ENCODE measurements at regions not wholly inside any gene's neighbourhood (a gene's known extent, or its start where the extent isn't known, plus 50 kb on each side); places are given as distances from the start of the nearest gene placed in this dataset.
"Not testable (repeated sequence)": the region's sequence is repeated elsewhere in the genome, so short reads cannot be mapped to it uniquely, and the experiment has no call there.

GRCh38 chrX:122135070-122135469, 1049.0 kb upstream of the GRIA3 start:
- H3K27ac Mint-ChIP-seq, result no peak overlapping the region
- H3K4me1 Mint-ChIP-seq, result no peaks in the 10 kb centered on the region
- peaks cover 3% of the 10 kb centered on the region for H3K9me3 Mint-ChIP-seq
- H3K27me3 Mint-ChIP-seq, result no peaks in the 10 kb centered on the region
- no peaks in the 10 kb centered on the region for H3K36me3 Mint-ChIP-seq (ENCODE audit: low read depth)
- H3K4me3 Mint-ChIP-seq, result no peak overlapping the region
- ATAC-seq (replicated peaks), result no peak

- H3K36me3 Mint-ChIP-seq (ENCODE audit: low read depth); H3K4me3 Mint-ChIP-seq; H3K27me3 Mint-ChIP-seq; ATAC-seq (replicated peaks); H3K27ac Mint-ChIP-seq; H3K4me1 Mint-ChIP-seq; H3K9me3 Mint-ChIP-seq: not testable (repeated sequence)
These were observed 1043.9 kb upstream of the GRIA3 start for GRCh38 chrX:122140219-122140618.

GRCh38 chrX:122154019-122154418, 1030.1 kb upstream of the GRIA3 start:
- ATAC-seq (replicated peaks), result no peak
- no peak overlapping the region for H3K4me3 Mint-ChIP-seq
- H3K36me3 Mint-ChIP-seq (ENCODE audit: low read depth), result no peaks in the 10 kb centered on the region
- no peaks in the 10 kb centered on the region for H3K27me3 Mint-ChIP-seq
- no peaks in the 10 kb centered on the region for H3K9me3 Mint-ChIP-seq
- no peaks in the 10 kb centered on the region for H3K4me1 Mint-ChIP-seq
- H3K27ac Mint-ChIP-seq, result no peak overlapping the region

GRCh38 chrX:122168241-122168640, 1015.8 kb upstream of the GRIA3 start:
- H3K9me3 Mint-ChIP-seq, result no peaks in the 10 kb centered on the region
- H3K4me1 Mint-ChIP-seq, result no peaks in the 10 kb centered on the region
- H3K36me3 Mint-ChIP-seq (ENCODE audit: low read depth), result no peaks in the 10 kb centered on the region
- H3K27me3 Mint-ChIP-seq, result no peaks in the 10 kb centered on the region
- H3K4me3 Mint-ChIP-seq, result no peak overlapping the region
- H3K27ac Mint-ChIP-seq, result no peak overlapping the region
- no peak for ATAC-seq (replicated peaks)

- no peaks in the 10 kb centered on the region for H3K36me3 Mint-ChIP-seq (ENCODE audit: low read depth)
- H3K27me3 Mint-ChIP-seq, result no peaks in the 10 kb centered on the region
- no peaks in the 10 kb centered on the region for H3K4me1 Mint-ChIP-seq
- H3K4me3 Mint-ChIP-seq, result no peak overlapping the region
- H3K9me3 Mint-ChIP-seq, result no peaks in the 10 kb centered on the region
- no peak for ATAC-seq (replicated peaks)
- no peak overlapping the region for H3K27ac Mint-ChIP-seq
These were observed 999.3 kb upstream of the GRIA3 start for GRCh38 chrX:122184791-122185190.

GRCh38 chrX:122187069-122187713, 996.9 kb upstream of the GRIA3 start:
- Mint-ChIP-seq H3K9me3 (no peaks in the 10 kb centered on the region), H3K27ac (no peak overlapping the region), H3K27me3 (no peaks in the 10 kb centered on the region), H3K4me3 (no peak overlapping the region), H3K36me3 (ENCODE audit: low read depth) (no peaks in the 10 kb centered on the region), H3K4me1 (no peaks in the 10 kb centered on the region)
- no peak for ATAC-seq (replicated peaks)

GRCh38 chrX:122188751-122189150, 995.3 kb upstream of the GRIA3 start:
- Mint-ChIP-seq H3K4me3 (no peak overlapping the region), H3K27me3 (no peaks in the 10 kb centered on the region), H3K9me3 (no peaks in the 10 kb centered on the region), H3K36me3 (ENCODE audit: low read depth) (no peaks in the 10 kb centered on the region), H3K27ac (no peak overlapping the region), H3K4me1 (no peaks in the 10 kb centered on the region)
- ATAC-seq (replicated peaks), result no peak

GRCh38 chrX:122196343-122196742, 987.7 kb upstream of the GRIA3 start:
- ATAC-seq (replicated peaks), result no peak

GRCh38 chrX:122203399-122203798, 980.7 kb upstream of the GRIA3 start:
- Mint-ChIP-seq H3K27me3 (no peaks in the 10 kb centered on the region), H3K27ac (no peak overlapping the region), H3K4me1 (no peaks in the 10 kb centered on the region), H3K9me3 (no peaks in the 10 kb centered on the region), H3K36me3 (ENCODE audit: low read depth) (no peaks in the 10 kb centered on the region), H3K4me3 (no peak overlapping the region)
- ATAC-seq (replicated peaks), result no peak

More at GRCh38 chrX:122196343-122196742, 987.7 kb upstream of the GRIA3 start:
- no peaks in the 10 kb centered on the region for H3K9me3 Mint-ChIP-seq
- H3K27me3 Mint-ChIP-seq, result no peaks in the 10 kb centered on the region
- H3K27ac Mint-ChIP-seq, result no peak overlapping the region
- no peak overlapping the region for H3K4me3 Mint-ChIP-seq
- no peaks in the 10 kb centered on the region for H3K36me3 Mint-ChIP-seq (ENCODE audit: low read depth)
- H3K4me1 Mint-ChIP-seq, result no peaks in the 10 kb centered on the region

- no peak overlapping the region for H3K4me3 Mint-ChIP-seq
- no peak overlapping the region for H3K27ac Mint-ChIP-seq
- H3K36me3 Mint-ChIP-seq (ENCODE audit: low read depth), result no peaks in the 10 kb centered on the region
- H3K4me1 Mint-ChIP-seq, result no peaks in the 10 kb centered on the region
- no peaks in the 10 kb centered on the region for H3K9me3 Mint-ChIP-seq
- no peak for ATAC-seq (replicated peaks)
- peaks cover 4% of the 10 kb centered on the region for H3K27me3 Mint-ChIP-seq
These were observed 965.4 kb upstream of the GRIA3 start for GRCh38 chrX:122218666-122219065.

- Mint-ChIP-seq H3K27me3 (peaks cover 4% of the 10 kb centered on the region), H3K4me3 (no peak overlapping the region), H3K27ac (no peak overlapping the region), H3K4me1 (no peaks in the 10 kb centered on the region), H3K9me3 (no peaks in the 10 kb centered on the region), H3K36me3 (ENCODE audit: low read depth) (no peaks in the 10 kb centered on the region)
- no peak for ATAC-seq (replicated peaks)
These were observed 964.9 kb upstream of the GRIA3 start for GRCh38 chrX:122219226-122219625.

- peaks cover 4% of the 10 kb centered on the region for H3K27me3 Mint-ChIP-seq
- H3K4me3 Mint-ChIP-seq, result no peak overlapping the region
- no peak overlapping the region for H3K27ac Mint-ChIP-seq
- H3K36me3 Mint-ChIP-seq (ENCODE audit: low read depth), result no peaks in the 10 kb centered on the region
- no peak for ATAC-seq (replicated peaks)
- H3K4me1 Mint-ChIP-seq, result no peaks in the 10 kb centered on the region
- H3K9me3 Mint-ChIP-seq, result peaks cover 1% of the 10 kb centered on the region
These were observed 964.3 kb upstream of the GRIA3 start for GRCh38 chrX:122219735-122220134.

GRCh38 chrX:122220644-122221373, 963.3 kb upstream of the GRIA3 start:
- H3K4me1 Mint-ChIP-seq, result no peaks in the 10 kb centered on the region
- H3K27me3 Mint-ChIP-seq, result peaks cover 4% of the 10 kb centered on the region
- ATAC-seq (replicated peaks), result no peak
- H3K36me3 Mint-ChIP-seq (ENCODE audit: low read depth), result no peaks in the 10 kb centered on the region
- H3K4me3 Mint-ChIP-seq, result no peak overlapping the region
- no peak overlapping the region for H3K27ac Mint-ChIP-seq
- peaks cover 8% of the 10 kb centered on the region for H3K9me3 Mint-ChIP-seq

- H3K27ac Mint-ChIP-seq; ATAC-seq (replicated peaks); H3K4me3 Mint-ChIP-seq; H3K36me3 Mint-ChIP-seq (ENCODE audit: low read depth); H3K9me3 Mint-ChIP-seq; H3K27me3 Mint-ChIP-seq; H3K4me1 Mint-ChIP-seq: not testable (repeated sequence)
These were observed 962.3 kb upstream of the GRIA3 start for GRCh38 chrX:122221810-122222209.

GRCh38 chrX:122224137-122224536, 959.9 kb upstream of the GRIA3 start:
- H3K9me3 Mint-ChIP-seq; H3K27me3 Mint-ChIP-seq; ATAC-seq (replicated peaks); H3K4me3 Mint-ChIP-seq; H3K36me3 Mint-ChIP-seq (ENCODE audit: low read depth); H3K4me1 Mint-ChIP-seq; H3K27ac Mint-ChIP-seq: not testable (repeated sequence)
